A549 (cell line): ENCODE measurements at regions not wholly inside any gene's neighbourhood (a gene's known extent, or its start where the extent isn't known, plus 50 kb on each side); places are given as distances from the start of the nearest gene placed in this dataset.

Source experiments
- ATAC-seq, 2 experiments: fragments of 200-7000 bp in 1 of 2; fragments of >200 bp in 1 of 2; cut with Nextera tagmentation in 1 of 2; cut with Tn5 transposase in 1 of 2; 3 replicates each; pipeline versions ENCODE4 v1.8.0 to v1.9.1; 2018 to 2020; ENCODE audit warnings: mild to moderate bottlenecking in 1 of 2, moderate library complexity in 1 of 2
- CTCF ChIA-PET: fragments of 300-600 bp; sonication (Branson Sonifier 250); formaldehyde crosslinking; extraction: SDS; loops from one replicate; lab custom pipeline; 2021; ENCODE audit warnings: antibody characterized with exemption, inconsistent platforms; lab: Yijun Ruan, JAX
- POLR2A ChIA-PET: fragments of 350-600 bp; formaldehyde crosslinking; extraction: SDS; loops from one replicate; lab custom pipeline; 2021; ENCODE audit warnings: antibody characterized with exemption, inconsistent platforms; lab: Yijun Ruan, JAX
- DNase-seq, 2 experiments: peaks; one replicate each; pipeline versions ENCODE4 v3.0.0 to v3.0.0-alpha.2; 2011 to 2016; ENCODE audit warnings: low read depth in 1 of 2, low spot score in 1 of 2
- FAIRE-seq: peaks from 2 replicates; lab custom pipeline; 2011; peaks lifted over from hg19 to GRCh38; lab: Jason Lieb, UNC
- H3K27ac ChIP-seq, 2 experiments: fragments of >200 bp; sonication (Bioruptor Twin); formaldehyde crosslinking; 3 replicates each; pipeline ENCODE4 v1.5.1; 2016 to 2017
- H3K4me1 ChIP-seq: fragments of >200 bp; sonication (Bioruptor Twin); formaldehyde crosslinking; 3 replicates; pipeline ENCODE4 v1.6.1; 2016
- H3K4me2 ChIP-seq: fragments of >200 bp; sonication (Bioruptor Twin); formaldehyde crosslinking; 3 replicates; pipeline ENCODE4 v1.6.1; 2016
- H3K4me3 ChIP-seq: fragments of >200 bp; sonication (Bioruptor Twin); formaldehyde crosslinking; 3 replicates; pipeline ENCODE4 v1.5.1; 2016
- H3K9me3 ChIP-seq: fragments of >200 bp; sonication (Bioruptor Twin); formaldehyde crosslinking; 3 replicates; pipeline ENCODE4 v1.6.1; 2016
- CBX8 ChIP-seq: fragments of 200-600 bp; sonication (generic); IDR thresholded peaks from 2 replicates; pipeline ENCODE4 v1.6.1; 2016
- CHD2 ChIP-seq: fragments of 150-350 bp; IDR thresholded peaks from 2 replicates; pipeline ENCODE4 v1.6.1; 2014; ENCODE audit warnings: low read length; ENCODE audit not compliant: partially characterized antibody
- E2F6 ChIP-seq: IDR thresholded peaks from 2 replicates; pipeline ENCODE4 v1.6.1; 2012; ENCODE audit warnings: low read depth, borderline replicate concordance
- EHF ChIP-seq: fragments of 250-450 bp; sonication (Bioruptor Pico); IDR thresholded peaks from 2 replicates; pipeline ENCODE4 v1.5.0; 2020; ENCODE audit warnings: mild to moderate bottlenecking
- EHMT2 ChIP-seq: fragments of 200-600 bp; sonication (generic); IDR thresholded peaks from 2 replicates; pipeline ENCODE4 v1.6.1; 2016; ENCODE audit warnings: antibody characterized with exemption, low read depth, mild to moderate bottlenecking, moderate library complexity
- EP300 ChIP-seq, 2 experiments: fragments of >200 bp; sonication (Bioruptor Twin); formaldehyde crosslinking; IDR thresholded peaks; 2 replicates in 1 of 2; 3 replicates in 1 of 2; pipeline ENCODE4 v1.6.1; 2016 to 2017
- FOSL2 ChIP-seq, 2 experiments: fragments of 450-650 bp in 1 of 2; fragments of >200 bp in 1 of 2; sonication (Bioruptor Twin) in 1 of 2; formaldehyde crosslinking; IDR thresholded peaks; 2 replicates each; pipeline versions ENCODE4 v1.5.0 to v1.6.1; 2016 to 2020; ENCODE audit warnings: mild to moderate bottlenecking in 1 of 2, moderate library complexity in 1 of 2
- FOXS1 ChIP-seq: fragments of 250-450 bp; sonication (Bioruptor Pico); IDR thresholded peaks from 2 replicates; pipeline ENCODE4 v1.5.0; 2020; ENCODE audit warnings: mild to moderate bottlenecking, moderate library complexity
- GATA3 ChIP-seq: IDR thresholded peaks from 2 replicates; pipeline ENCODE4 v1.6.1; 2012; ENCODE audit warnings: borderline replicate concordance
- HDAC2 ChIP-seq: fragments of 200-600 bp; sonication (generic); IDR thresholded peaks from 2 replicates; pipeline ENCODE4 v1.6.1; 2016
- HMGXB4 ChIP-seq: fragments of 250-450 bp; sonication (Bioruptor Pico); IDR thresholded peaks from 2 replicates; pipeline ENCODE4 v1.5.0; 2021; ENCODE audit warnings: mild to moderate bottlenecking, moderate library complexity, borderline replicate concordance
- HOXA7 ChIP-seq: fragments of 250-450 bp; sonication (Bioruptor Pico); IDR thresholded peaks from 2 replicates; pipeline ENCODE4 v1.5.0; 2020; ENCODE audit warnings: mild to moderate bottlenecking, moderate library complexity
- HOXB13 ChIP-seq: fragments of 250-450 bp; sonication (Bioruptor Pico); IDR thresholded peaks from 2 replicates; pipeline ENCODE4 v1.5.0; 2020; ENCODE audit warnings: low read depth, mild to moderate bottlenecking, moderate library complexity
- HOXB5 ChIP-seq: fragments of 250-450 bp; sonication (Bioruptor Pico); IDR thresholded peaks from 2 replicates; pipeline ENCODE4 v1.5.0; 2020; ENCODE audit warnings: mild to moderate bottlenecking, moderate library complexity
- JUN ChIP-seq, 2 experiments: fragments of >200 bp; sonication (Bioruptor Twin); formaldehyde crosslinking; IDR thresholded peaks; 2 replicates in 1 of 2; 3 replicates in 1 of 2; pipeline ENCODE4 v1.6.1; 2016 to 2017
- JUNB ChIP-seq: fragments of >200 bp; sonication (Bioruptor Twin); formaldehyde crosslinking; IDR thresholded peaks from 2 replicates; pipeline ENCODE4 v1.6.1; 2016
- MAFK ChIP-seq: fragments of 450-650 bp; IDR thresholded peaks from 2 replicates; pipeline ENCODE4 v1.6.1; 2014; ENCODE audit not compliant: partially characterized antibody
- MAX ChIP-seq: IDR thresholded peaks from 2 replicates; pipeline ENCODE4 v1.6.1; 2012
- NFE2L2 ChIP-seq: fragments of 150-350 bp; conservative IDR thresholded peaks from 2 replicates; pipeline ENCODE4 v1.6.1; 2014; ENCODE audit warnings: low read length
- NPAS2 ChIP-seq: fragments of 250-450 bp; sonication (Bioruptor Pico); IDR thresholded peaks from 2 replicates; pipeline ENCODE4 v1.8.0; 2022; ENCODE audit warnings: mild to moderate bottlenecking, moderate library complexity, borderline replicate concordance
- PBX3 ChIP-seq: IDR thresholded peaks from 2 replicates; pipeline ENCODE4 v1.6.1; 2012
- POLR2AphosphoS2 ChIP-seq: conservative IDR thresholded peaks from 2 replicates; pipeline ENCODE4 v1.6.1; 2012; ENCODE audit warnings: low read length, improper control_type of control experiment, inconsistent platforms
- RAD21 ChIP-seq, 2 experiments: fragments of >200 bp in 1 of 2; sonication (Bioruptor Twin) in 1 of 2; formaldehyde crosslinking in 1 of 2; IDR thresholded peaks in 1 of 2; conservative IDR thresholded peaks in 1 of 2; 2 replicates in 1 of 2; 3 replicates in 1 of 2; pipeline ENCODE4 v1.6.1; 2012 to 2018; ENCODE audit warnings: inconsistent platforms in 1 of 2
- RFX5 ChIP-seq: fragments of 450-650 bp; IDR thresholded peaks from 2 replicates; pipeline ENCODE4 v1.7.1; 2014; ENCODE audit warnings: antibody characterized with exemption, mild to moderate bottlenecking, moderate library complexity
- RNF2 ChIP-seq: fragments of 200-600 bp; sonication (generic); IDR thresholded peaks from 2 replicates; pipeline ENCODE4 v1.6.1; 2016; ENCODE audit warnings: low read depth, mild to moderate bottlenecking, antibody characterized with exemption, moderate library complexity, borderline replicate concordance
- SMC3 ChIP-seq: fragments of >200 bp; sonication (Bioruptor Twin); formaldehyde crosslinking; IDR thresholded peaks from 3 replicates; pipeline ENCODE4 v1.6.1; 2018; ENCODE audit warnings: inconsistent platforms
- TP53 ChIP-seq: fragments of 250-450 bp; sonication (Bioruptor Pico); IDR thresholded peaks from 2 replicates; pipeline ENCODE4 v1.5.0; 2021; ENCODE audit warnings: mild to moderate bottlenecking, moderate library complexity
- USF2 ChIP-seq: fragments of 450-650 bp; IDR thresholded peaks from 2 replicates; pipeline ENCODE4 v1.6.1; 2014; ENCODE audit warnings: antibody characterized with exemption
- ZFP36 ChIP-seq: fragments of 450-650 bp; IDR thresholded peaks from 2 replicates; pipeline ENCODE4 v1.6.1; 2014; ENCODE audit warnings: borderline replicate concordance; ENCODE audit not compliant: partially characterized antibody
- ZNF302 ChIP-seq: fragments of 250-450 bp; sonication (Bioruptor Pico); IDR thresholded peaks from 2 replicates; pipeline ENCODE4 v1.9.0; 2021; ENCODE audit warnings: inconsistent platforms, mild to moderate bottlenecking, moderate library complexity
- WGBS: methylation state at CpG from one replicate; pipeline ENCODE4 v1.1.6; 2017; ENCODE audit errors: missing lambda C conversion rate; 5-methylcytosine and 5-hydroxymethylcytosine counted together

- TF ChIP-seq RNF2 (no peak), EHF (CRISPR knock-in tag) (no peak), NPAS2 (no peak), MAFK (peak; percentile 97), CBX8 (no peak), HDAC2 (no peak), RAD21 (conservative IDR thresholded peaks at IDR 0.05 in 1 of 2, IDR thresholded peaks at IDR 0.05 in 1 of 2) (peak in 1 of 2 experiments; percentile 21; a peak in 2 of 5 replicates), E2F6 (no peak), HOXB13 (no peak), POLR2AphosphoS2 (no peak), PBX3 (no peak), HMGXB4 (CRISPR knock-in tag) (no peak), TP53 (CRISPR knock-in tag) (no peak), MAX (peak; percentile 70), HOXA7 (CRISPR knock-in tag) (no peak), USF2 (no peak), ZNF302 (CRISPR knock-in tag) (no peak), FOXS1 (no peak), FOSL2 (IDR thresholded peaks at IDR 0.05) (peak; percentile 52), FOSL2 (CRISPR knock-in tag; IDR thresholded peaks at IDR 0.05) (peak; percentile 71), SMC3 (0 out of 3 replicates have a peak, but pooled peaks have one; percentile 15), JUN (IDR thresholded peaks at IDR 0.05) (peak; percentile 41 to 42; a peak in 1 of 5 replicates), EHMT2 (no peak), RFX5 (no peak), HOXB5 (CRISPR knock-in tag) (peak; percentile 56; the same call in 1 of the 2 replicates), GATA3 (peak; percentile 72; the same call in 1 of the 2 replicates), CHD2 (no peak), JUNB (peak; percentile 80), ZFP36 (no peak), EP300 (IDR thresholded peaks at IDR 0.05) (peak; percentile 61 to 73; a peak in 2 of 5 replicates), NFE2L2 (peak; percentile 84)
- Histone ChIP-seq H3K4me1 (peaks cover 43% of the 10 kb centered on the region), H3K27ac (peak overlapping the region; percentile 88 to 90), H3K4me3 (no peak overlapping the region), H3K9me3 (no peaks in the 10 kb centered on the region), H3K4me2 (peak overlapping the region; percentile 52)
- POLR2A ChIA-PET = interaction anchor here (1.1 kb wide), 1 partner anchor 11 kb away, joined by 8 read pairs; no protein-coding TSS in a partner anchor
- 9% methylated on average over 5 of the region's 5 CpGs for WGBS
- FAIRE-seq (no peak), DNase-seq (peak; percentile 55 to 86), ATAC-seq (peak; percentile 95)
- CTCF ChIA-PET = interaction anchor here (0.9 to 2.0 kb wide), 5 partner anchors 10 to 406 kb away, joined by 3 to 4 read pairs (median 4); no protein-coding TSS in a partner anchor
Observed at GRCh38 chr1:115189814-115190539, 100.7 kb upstream of the TSPAN2 start.
